Breast epithelium (tissue), 3 donors: ENCODE measurements at regions not wholly inside any gene's neighbourhood (a gene's known extent, or its start where the extent isn't known, plus 50 kb on each side); places are given as distances from the start of the nearest gene placed in this dataset.

ENCODE experiments used
- POLR2A ChIP-seq: fragments of 450-650 bp; IDR thresholded peaks from one replicate; pipeline ENCODE4 v1.6.1; 2016; ENCODE audit warnings: antibody characterized with exemption, mild to moderate bottlenecking, moderate library complexity
- POLR2AphosphoS5 ChIP-seq, 3 donors: sonication (generic); formaldehyde crosslinking; IDR thresholded peaks; one replicate each; pipeline ENCODE4 v1.6.1; 2017; ENCODE audit warnings: antibody characterized with exemption in 3 of 3
- TF ChIP-seq, protein P1 (sequence below), 3 donors: fragments of 450-650 bp; IDR thresholded peaks; one replicate each; pipeline ENCODE4 v1.5.1; 2016 to 2017; ENCODE audit warnings: antibody characterized with exemption in 3 of 3, mild to moderate bottlenecking in 3 of 3, moderate library complexity in 3 of 3

DNA sequence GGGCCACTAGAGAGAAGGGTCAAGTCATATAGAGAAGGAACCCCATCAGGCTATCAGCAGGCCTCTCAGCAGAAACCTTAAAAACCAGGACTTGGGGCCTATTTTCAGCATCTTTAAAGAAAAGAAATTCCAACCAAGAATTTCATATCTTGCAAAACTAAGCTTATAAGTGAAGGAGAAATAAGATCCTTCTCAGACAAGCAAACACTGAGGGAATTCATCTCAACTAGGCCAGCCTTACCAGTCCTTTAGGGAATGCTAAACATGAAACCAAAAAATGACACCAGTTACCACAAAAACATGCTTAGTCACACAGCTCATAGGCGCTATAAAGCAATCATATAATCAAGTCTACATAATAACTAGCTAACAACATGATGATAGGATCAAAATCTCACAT lies 407.1 kb downstream of the LRRC70 start:
- TF ChIP-seq, protein P1, sequence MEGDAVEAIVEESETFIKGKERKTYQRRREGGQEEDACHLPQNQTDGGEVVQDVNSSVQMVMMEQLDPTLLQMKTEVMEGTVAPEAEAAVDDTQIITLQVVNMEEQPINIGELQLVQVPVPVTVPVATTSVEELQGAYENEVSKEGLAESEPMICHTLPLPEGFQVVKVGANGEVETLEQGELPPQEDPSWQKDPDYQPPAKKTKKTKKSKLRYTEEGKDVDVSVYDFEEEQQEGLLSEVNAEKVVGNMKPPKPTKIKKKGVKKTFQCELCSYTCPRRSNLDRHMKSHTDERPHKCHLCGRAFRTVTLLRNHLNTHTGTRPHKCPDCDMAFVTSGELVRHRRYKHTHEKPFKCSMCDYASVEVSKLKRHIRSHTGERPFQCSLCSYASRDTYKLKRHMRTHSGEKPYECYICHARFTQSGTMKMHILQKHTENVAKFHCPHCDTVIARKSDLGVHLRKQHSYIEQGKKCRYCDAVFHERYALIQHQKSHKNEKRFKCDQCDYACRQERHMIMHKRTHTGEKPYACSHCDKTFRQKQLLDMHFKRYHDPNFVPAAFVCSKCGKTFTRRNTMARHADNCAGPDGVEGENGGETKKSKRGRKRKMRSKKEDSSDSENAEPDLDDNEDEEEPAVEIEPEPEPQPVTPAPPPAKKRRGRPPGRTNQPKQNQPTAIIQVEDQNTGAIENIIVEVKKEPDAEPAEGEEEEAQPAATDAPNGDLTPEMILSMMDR (IDR thresholded peaks at IDR 0.05): no peak
- TF ChIP-seq POLR2A (no peak), POLR2AphosphoS5 (IDR thresholded peaks at IDR 0.05) (no peak)
